ENCODE measurements at regions not wholly inside any gene's neighbourhood (a gene's known extent, or its start where the extent isn't known, plus 50 kb on each side); places are given as distances from the start of the nearest gene placed in this dataset.
"Not testable (repeated sequence)": the region's sequence is repeated elsewhere in the genome, so short reads cannot be mapped to it uniquely, and the experiment has no call there.

DNA sequence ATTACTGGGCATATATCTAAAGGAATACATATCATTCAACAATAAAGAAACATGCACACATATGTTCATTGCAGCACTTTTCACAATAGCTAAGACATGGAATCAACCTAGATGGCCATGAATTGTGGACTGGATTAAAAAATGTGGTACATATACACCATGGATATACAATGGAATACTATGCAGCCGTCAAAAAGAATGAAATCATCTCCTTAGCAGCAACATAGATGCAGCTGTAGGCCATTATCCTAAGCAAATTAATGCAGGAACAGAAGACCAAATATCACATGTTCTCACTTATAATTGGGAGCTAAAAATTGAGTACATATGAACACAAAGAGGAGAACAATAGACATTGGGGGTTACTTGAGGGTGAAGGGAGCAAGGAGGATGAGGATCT lies 175.6 kb downstream of the POLR1F start:
- DNase-seq (ENCODE audit: low spot score) = no peak

DNA sequence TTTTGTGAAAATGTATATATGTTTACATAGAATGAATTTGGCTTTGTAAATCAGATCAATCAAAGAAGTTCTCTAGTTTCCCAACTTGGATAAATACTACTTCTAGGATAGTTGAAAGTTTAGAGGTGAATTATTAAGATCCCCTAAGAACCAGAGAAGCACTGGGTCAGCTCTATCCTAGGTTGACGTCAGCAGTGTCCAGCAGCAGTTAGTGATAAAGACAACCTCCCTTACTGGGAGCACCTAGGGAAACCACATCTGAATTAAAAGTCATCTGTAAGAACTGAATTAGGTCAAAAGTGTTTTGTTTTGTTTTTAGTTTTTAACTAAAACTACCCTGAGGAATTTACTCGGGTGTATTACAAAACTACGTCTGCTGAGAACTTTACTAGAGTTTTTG lies 178.0 kb downstream of the POLR1F start:
- no peak for DNase-seq (ENCODE audit: low spot score)

DNA sequence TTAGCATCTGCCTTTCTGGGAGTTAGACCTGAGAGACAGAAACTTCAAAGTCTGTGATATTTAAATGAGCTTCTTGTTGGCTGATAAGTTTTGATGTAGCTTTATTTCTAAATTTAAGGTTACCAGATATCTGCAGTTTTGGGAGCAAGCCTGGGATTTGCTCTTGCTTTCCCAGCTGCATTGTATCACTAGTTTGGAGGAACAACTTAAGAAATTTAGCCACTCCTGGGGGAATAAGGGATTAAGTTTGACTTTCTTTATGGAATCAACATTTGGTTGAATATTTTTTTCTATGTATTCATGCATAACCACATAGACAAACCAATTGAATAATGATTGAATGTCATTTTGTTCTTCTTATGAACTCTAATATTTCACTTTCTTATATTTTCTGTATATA lies 178.6 kb downstream of the POLR1F start:
- DNase-seq (ENCODE audit: low spot score) = no peak

DNA sequence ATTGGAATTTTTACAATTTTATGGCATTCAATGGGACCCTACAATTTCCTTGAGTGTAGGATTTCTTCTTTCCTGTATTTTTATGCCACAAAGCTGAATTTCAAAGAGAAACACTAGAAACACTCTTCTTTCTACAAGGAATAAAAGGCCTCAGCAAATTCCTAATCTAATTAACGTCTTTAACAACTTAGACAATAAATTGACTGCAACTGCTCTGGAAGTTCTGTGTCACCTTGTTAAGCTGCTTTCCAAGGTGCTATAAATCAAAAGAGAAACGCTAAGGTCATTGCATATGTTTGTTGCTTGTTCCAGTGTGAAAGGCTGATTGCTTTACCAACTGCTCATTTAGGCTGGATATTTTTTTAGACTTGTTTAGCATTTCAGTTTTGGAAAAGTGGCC lies 182.2 kb downstream of the POLR1F start:
- DNase-seq (ENCODE audit: low spot score) = no peak

DNA sequence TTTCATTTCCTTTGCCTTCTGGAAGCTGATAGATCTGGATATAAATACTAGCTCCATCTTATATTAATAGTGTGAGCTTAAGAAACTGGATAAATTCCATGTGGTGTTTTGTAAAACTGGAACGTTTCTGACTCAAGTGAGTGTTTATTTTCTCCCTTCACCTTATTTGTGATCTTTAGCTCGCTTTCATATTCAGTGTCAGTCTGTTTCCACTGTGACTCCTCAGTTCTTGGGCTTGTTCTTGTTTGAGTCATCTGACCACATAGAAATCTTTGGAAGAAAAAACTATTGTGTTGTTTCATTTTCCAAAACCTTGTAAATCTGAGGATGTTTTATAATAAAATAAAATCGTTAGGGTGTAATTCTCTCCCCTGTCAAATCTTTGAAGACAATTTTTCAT lies 186.4 kb downstream of the POLR1F start:
- DNase-seq (ENCODE audit: low spot score) = no peak

DNA sequence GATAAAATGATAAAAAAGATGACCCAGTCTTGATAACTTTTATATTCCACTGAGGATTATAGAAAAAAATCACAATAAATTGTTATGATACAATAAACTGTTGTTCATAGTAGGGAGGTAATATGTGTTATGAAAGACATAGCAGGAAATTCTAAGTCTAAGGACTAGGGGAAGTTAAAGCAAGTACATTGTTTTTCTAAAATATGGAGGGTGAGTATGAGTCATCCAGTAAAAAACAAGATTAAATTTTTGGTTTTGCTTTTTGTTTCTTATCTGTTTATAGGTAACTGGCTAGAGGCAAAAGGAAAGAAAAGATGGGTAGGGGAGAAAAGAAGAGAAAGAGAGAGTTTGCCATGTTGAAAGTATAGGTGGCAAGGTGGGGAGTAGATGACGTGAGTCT lies 188.4 kb downstream of the POLR1F start:
- DNase-seq (ENCODE audit: low spot score) = no peak

DNA sequence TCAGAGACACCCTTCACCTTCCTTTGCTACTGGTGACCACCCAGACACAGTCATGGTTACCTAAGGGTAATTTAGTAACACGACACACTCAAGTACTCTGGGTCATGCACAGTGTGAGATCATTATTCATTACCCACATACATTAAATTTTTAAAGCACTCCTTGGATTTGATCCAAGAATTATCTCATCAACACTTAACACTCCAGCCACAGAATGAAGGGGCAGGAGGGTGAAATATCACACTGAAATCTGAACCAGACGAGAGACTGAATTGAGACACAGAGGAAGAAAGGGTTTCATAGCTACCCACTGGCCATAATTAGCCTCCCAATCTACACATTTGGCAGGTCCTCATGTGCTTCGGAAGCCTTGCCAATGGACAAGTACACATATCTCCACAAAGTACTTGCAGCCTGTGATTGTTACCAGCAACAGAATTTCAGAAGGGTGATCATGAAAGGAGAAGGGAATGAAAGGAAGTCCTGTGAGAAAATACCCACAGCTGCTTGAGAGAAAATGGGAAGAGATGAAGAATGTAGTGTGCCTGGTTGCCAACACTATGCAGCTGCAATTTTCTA lies 189.3 kb downstream of the POLR1F start:
- no peak for DNase-seq (ENCODE audit: low spot score)

DNA sequence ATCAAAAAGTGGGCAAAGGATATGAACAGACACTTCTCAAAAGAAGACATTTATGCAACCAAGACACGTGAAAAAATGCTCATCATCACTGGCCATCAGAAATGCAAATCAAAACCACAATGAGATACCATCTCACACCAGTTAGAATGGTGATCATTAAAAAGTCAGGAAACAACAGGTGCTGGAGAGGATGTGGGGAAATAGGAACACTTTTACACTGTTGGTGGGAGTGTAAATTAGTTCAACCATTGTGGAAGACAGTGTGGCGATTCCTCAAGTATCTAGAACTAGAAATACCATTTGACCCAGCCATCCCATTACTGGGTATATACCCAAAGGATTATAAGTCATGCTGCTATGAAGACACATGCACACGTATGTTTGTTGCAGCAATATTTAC lies 191.3 kb downstream of the POLR1F start:
- DNase-seq (ENCODE audit: low spot score) = not testable (repeated sequence)

DNA sequence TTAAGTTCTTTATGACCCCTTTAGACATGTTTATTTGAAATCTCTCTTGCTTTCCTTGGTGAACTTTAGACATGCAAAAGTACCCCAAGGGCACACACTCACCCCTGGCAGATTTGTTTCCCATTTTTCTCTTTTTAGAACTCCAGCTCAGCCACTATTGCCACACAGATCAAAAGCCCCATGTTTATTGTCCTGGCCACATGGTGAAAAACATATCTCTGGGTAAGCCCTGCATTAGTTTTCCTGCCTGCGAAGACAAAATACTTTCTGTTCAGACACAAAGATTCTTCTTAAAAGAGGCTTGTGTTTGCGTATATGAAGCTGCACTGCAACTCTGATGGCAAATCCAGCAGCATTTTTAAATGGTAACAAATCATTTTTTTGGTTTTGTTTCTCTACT lies 200.0 kb downstream of the POLR1F start:
- DNase-seq (ENCODE audit: low spot score) = no peak

DNA sequence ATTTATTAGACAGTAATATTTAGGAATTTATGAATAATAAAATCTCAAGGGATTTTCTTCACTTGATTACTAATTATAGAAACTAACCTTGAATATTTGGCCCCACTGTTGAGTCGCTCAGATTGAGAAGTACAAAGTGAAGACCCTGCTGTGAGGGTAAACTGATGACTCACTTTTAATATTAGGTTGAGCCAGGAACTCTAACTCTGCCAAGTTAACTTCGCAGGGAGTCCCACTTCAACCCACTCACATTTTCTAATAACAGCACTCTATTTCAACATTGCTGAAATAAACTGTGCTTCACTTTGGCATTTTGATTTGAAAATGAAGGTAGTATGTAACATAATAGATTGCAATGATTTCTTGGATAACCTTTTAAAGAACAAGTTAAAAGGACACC lies 200.7 kb downstream of the POLR1F start:
- no peak for DNase-seq (ENCODE audit: low spot score)

DNA sequence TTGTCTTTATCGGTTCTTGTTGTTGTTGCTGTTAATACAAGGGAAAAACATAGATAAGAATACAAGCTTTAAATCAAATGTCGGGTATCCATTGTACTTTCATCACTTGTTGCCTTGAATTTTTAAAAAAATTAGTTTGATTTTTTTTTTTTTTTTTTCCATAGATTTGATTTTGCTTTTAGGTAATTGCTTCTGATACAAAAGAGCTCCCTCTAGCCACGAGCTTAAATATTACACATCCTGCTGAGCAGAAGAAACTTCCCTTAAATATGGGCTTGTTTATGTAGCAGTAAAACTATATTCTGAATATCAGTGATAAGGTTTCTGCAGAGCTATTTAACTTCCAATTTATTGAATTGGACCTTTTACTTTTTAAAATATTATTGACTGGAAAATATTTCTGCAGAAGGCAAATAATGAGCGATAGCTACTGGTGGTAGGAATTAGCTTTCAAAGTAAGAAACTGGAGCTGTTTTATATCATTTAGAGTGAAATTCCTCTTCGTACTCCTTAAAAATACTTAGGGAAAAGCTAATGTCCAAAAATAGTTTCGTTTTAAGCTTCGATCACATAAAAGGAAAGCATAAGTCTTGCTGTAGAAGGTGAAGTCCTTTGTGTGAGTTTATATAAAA lies 216.9 kb downstream of the POLR1F start:
- DNase-seq (ENCODE audit: low spot score) = no peak

DNA sequence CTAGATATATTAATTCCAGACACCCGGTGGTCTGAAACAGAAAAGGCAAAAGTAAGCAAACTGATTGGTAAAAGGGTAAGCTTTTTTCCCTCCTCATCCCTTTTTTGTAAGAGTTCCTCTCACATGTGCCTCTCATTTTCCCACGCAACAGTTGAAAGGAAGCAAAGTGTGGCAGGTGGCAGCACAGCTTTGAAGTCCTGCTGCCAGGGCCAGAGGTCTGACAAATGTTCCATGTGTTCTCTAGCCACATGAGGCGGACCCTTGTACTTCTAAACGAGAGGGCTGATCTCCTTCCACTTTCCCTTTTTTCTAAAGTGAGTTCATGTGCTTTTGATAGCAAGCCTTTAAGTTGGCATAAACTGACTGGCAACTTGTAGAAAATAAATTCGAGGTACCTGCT lies 217.5 kb downstream of the POLR1F start:
- DNase-seq (ENCODE audit: low spot score) = no peak

DNA sequence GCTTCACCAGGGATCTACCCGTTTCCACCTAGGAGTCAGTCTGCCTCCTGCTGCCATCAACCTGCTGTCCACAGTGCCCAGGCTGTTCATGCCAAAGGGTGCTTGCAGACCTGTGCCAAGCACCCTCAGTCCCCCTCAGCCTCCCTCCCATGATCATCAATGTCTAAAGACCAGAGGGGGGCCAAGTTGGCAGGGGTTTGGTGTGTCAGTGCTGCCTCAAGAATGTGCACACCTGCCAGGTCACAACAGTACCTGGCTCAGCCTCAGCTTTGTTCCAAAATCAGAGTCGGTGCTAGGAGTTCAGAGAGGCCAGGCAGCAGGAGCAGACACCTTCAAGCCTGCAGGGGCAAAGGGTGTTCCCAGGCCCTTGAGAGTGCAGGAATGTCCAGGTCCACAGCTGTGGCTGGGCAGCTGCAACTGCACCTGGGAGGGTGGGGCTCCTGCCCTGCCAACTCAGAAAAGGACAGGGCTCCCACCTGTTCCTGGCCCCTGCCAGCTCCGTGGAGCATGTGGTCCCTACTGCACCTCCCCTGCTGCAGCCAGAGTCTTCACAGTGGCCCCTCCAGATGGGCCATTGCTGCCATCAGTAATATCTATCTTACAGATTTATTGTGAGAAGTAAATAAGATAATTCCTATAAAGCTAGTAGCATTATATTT lies 219.5 kb downstream of the POLR1F start:
- DNase-seq (ENCODE audit: low spot score) = no peak

DNA sequence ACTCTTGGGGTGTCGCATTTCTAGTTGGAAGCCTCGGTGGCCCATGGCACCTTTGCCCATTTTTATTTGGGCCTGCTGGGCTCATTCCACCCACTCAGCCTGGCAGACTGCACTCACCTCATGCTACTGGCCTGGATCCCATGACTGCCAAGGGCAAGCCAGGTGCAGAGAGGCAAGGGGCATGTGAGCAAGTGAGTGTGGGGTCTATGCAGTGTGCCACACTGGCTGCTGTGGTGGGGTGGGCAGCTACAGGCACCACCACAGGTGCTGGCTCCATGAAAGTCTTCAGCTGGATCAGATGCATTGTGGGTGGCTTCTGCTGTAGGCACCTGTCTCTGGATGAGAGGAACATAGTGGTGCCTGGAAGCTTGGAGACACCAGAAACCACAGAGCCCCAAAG lies 220.8 kb downstream of the POLR1F start:
- no peak for DNase-seq (ENCODE audit: low spot score)

DNA sequence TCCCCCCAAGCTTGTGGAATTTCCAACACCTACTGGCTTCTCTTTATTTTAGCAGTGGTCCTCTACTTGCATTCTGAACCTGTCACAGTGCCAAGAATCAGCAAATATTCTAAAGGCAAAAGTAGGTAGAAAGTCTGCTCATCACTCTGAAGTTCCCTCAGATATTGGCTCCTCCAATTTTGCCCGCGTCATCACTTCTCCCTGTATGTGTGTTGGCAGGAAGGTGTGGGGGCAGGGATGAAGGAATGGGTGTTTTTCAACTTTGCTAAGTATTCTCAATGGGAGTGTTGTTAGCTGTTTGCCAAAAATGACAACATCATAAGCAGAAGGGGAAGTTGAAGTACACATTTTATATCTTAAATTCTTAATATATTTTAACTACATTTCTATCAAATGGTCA lies 226.2 kb downstream of the POLR1F start:
- DNase-seq (ENCODE audit: low spot score) = no peak

DNA sequence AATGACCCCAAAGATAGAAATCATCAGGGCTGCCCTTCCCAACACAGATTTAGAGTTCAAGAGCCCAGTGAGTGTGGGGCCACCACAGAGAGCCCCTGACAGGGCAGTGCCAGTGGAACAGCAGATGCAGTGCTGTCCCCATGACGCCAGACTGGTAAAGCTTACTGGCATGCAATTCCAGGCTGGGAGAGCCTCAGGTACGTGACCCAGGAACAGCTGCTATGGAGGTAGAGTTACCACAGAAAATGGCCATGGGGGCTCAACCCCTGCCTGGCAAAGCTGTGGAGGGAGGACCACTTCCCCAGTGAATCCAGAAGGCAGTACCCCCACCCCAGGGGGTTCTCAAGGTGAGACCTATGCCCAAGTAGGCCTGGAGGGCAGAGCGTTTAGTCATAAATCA lies 228.5 kb downstream of the POLR1F start:
- DNase-seq (ENCODE audit: low spot score) = no peak

DNA sequence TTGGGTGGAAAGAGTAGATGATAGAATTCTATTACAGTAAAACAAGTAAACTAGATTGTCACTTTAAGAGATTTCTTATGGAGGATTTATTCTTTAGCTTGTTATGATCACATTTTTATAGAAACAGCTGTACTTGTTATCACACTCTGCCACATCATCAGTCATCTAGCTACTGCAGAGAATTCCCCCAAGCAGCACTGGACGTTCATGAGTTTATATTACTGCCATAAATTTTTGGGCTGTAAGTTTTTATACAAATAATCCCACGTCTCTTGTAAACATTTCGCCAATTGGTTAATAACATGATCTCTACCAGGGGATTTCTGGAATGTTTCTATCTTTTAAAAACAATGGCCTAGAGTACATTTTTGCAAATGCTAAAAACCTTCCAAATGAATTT lies 238.8 kb downstream of the POLR1F start:
- DNase-seq (ENCODE audit: low spot score) = no peak

DNA sequence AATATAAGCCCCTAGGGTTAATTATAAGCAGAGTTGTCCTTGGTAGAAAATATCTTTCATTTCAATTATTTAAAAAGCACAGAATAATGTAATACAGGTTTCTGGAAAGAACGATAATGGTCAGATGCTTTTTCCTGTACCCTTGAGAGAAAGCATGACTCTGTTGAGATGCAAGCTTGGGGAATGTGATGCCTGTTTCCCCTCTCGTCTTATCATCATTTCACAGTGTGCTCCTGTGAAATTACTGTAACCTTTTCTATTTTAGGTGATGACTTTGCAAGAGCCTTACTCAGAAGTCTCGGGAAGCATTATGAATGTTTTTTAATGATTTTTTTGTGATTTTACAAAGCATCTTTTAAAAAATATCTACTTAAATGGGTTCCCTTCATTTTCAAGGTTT lies 243.0 kb downstream of the POLR1F start:
- no peak for DNase-seq (ENCODE audit: low spot score)

DNA sequence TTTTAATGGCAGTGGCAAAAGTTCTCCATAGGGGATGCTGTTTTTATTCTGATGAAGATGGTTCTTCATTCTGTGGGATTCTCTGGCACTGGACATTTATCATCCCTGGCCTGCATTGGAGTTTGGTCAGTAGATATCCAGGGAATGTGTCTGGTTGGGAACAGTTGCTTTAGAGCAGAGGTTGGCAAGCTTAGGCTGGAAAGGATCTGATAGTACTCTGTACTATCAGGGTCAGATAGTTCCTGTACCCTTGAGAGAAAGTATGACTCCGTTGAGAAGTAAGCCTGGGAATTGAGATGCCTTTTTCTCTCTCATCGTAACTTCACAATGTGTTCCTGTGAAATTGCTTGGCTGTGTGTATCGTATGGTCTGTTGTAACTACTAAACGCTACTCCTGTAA lies 244.1 kb downstream of the POLR1F start:
- no peak for DNase-seq (ENCODE audit: low spot score)

DNA sequence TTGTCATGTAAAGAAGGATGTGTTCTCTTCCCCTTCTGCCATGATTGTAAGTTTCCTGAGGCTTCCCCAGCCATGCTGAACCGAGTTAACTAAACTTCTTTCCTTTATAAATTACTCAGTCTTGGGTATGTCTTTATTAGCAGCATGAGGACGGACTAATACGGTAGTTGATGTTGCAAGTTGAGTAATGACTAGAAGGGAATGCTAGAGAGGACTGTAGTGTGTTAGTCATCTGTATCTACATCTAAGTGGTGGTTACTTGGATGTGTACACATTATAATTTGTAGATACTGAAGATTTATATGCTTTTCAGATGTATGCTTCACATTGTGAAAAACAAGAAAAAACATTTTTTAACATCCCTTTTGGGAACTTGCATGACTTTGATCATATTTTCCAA lies 244.6 kb downstream of the POLR1F start:
- no peak for DNase-seq (ENCODE audit: low spot score)

DNA sequence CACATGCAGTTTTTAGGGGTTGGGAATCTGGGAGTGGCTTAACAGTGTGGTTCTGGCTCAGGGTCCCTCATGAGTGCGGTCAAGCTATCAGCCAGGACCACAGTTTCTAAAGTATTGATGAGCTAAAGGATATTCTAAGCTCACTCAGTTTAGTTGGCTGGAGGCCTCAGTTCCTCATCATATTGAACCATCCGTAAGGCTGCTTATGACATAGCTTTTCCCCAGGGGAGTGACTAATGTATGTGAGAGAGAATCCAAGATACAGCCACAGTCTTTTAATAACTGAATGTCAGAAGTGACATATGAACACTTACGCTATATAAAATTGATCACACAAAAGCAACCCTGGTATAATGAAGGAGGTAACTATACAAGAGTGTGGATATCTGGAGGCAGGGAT lies 245.3 kb downstream of the POLR1F start:
- no peak for DNase-seq (ENCODE audit: low spot score)

DNA sequence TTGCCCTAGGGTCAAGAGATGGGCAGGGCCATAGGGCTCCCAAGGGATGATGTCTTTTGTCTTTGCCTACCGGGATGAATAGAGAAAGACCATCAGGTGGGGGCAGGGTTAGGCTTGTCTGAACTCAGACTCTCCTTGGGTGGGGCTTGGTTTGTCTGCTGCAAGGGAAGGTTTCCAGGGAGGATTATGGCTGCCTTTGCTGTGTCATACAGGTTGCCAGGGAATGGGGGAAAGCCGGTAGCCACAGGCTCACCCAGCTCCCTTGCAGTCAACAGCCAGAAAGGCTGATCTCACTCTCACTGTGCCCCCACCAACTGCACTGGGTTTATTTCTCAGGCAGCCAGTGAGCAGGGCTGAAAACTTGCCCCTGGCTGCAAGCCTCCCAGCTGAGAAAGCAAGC lies 253.2 kb downstream of the POLR1F start:
- DNase-seq (ENCODE audit: low spot score) = no peak

DNA sequence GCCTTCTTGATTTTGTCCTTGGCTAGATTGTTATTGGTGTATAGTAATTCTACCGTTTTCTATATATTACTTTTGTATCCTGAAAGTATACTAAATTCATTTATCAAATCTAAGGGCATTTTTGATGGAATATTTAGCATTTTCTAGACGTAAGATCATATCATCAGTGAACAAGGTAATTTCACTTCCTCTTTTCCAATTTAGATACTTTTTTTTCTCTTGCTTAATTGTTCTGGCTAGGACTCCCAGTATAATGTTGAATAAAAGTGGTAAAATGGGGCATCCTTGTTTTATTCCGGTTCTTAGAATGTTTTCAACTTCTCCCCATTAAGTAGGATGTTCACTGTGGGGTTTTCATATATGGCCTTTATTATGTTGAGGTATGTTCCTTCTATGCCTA lies 260.7 kb downstream of the POLR1F start:
- no peak for DNase-seq (ENCODE audit: low spot score)

All from kidney capillary endothelial cell (primary cell).